H9 (cell line): ENCODE measurements at regions not wholly inside any gene's neighbourhood (a gene's known extent, or its start where the extent isn't known, plus 50 kb on each side); places are given as distances from the start of the nearest gene placed in this dataset.

ENCODE experiments used
- DNase-seq: peaks from one replicate; pipeline ENCODE4 v3.0.0-alpha.2; 2017
- H2AFZ ChIP-seq: one replicate; pipeline ENCODE4 v1.6.1; 2013; ENCODE audit warnings: mild to moderate bottlenecking, low read length, control low read depth, moderate library complexity
- H2AK5ac ChIP-seq: 2 replicates; pipeline ENCODE4 v1.6.1; 2013; ENCODE audit warnings: low read length, control low read depth, mixed read lengths; ENCODE audit not compliant: insufficient read length
- H2BK120ac ChIP-seq: one replicate; pipeline ENCODE4 v1.6.1; 2013; ENCODE audit warnings: low read depth, mild to moderate bottlenecking, low read length, control low read depth, inconsistent platforms; ENCODE audit not compliant: poor library complexity, severe bottlenecking
- H2BK12ac ChIP-seq: 2 replicates; pipeline ENCODE4 v1.6.1; 2013; ENCODE audit warnings: low read length, control low read depth, mixed read lengths, low read depth; ENCODE audit not compliant: insufficient read length
- H2BK15ac ChIP-seq: 2 replicates; pipeline ENCODE4 v1.6.1; 2013; ENCODE audit warnings: low read depth, low read length, control low read depth
- H2BK20ac ChIP-seq: one replicate; pipeline ENCODE4 v1.6.1; 2013; ENCODE audit warnings: low read depth, mild to moderate bottlenecking, low read length, control low read depth, inconsistent platforms; ENCODE audit not compliant: poor library complexity, severe bottlenecking
- H2BK5ac ChIP-seq: 2 replicates; pipeline ENCODE4 v1.6.1; 2013; ENCODE audit warnings: low read length, control low read depth, mixed read lengths; ENCODE audit not compliant: insufficient read length
- H3K14ac ChIP-seq: 2 replicates; pipeline ENCODE4 v1.6.1; 2013; ENCODE audit warnings: low read length, control low read depth; ENCODE audit not compliant: insufficient read depth
- H3K18ac ChIP-seq: 2 replicates; pipeline ENCODE4 v1.6.1; 2013; ENCODE audit warnings: low read depth, mild to moderate bottlenecking, mixed read lengths, low read length, control low read depth; ENCODE audit not compliant: insufficient read length
- H3K23ac ChIP-seq: 2 replicates; pipeline ENCODE4 v1.6.1; 2013; ENCODE audit warnings: low read length, control low read depth, mixed read lengths, low read depth; ENCODE audit not compliant: insufficient read length
- H3K23me2 ChIP-seq: 2 replicates; pipeline ENCODE4 v1.6.1; 2013; ENCODE audit warnings: low read depth, mild to moderate bottlenecking, mixed read lengths, low read length, control low read depth; ENCODE audit not compliant: insufficient read length, poor library complexity, severe bottlenecking
- H3K27ac ChIP-seq: 2 replicates; pipeline ENCODE4 v1.5.1; 2013; ENCODE audit warnings: low read length, control low read depth, mixed read lengths, low read depth; ENCODE audit not compliant: insufficient read length
- H3K27me3 ChIP-seq: 2 replicates; pipeline ENCODE4 v1.6.1; 2013; ENCODE audit warnings: low read length, control low read depth, inconsistent platforms; ENCODE audit not compliant: insufficient read depth
- H3K4ac ChIP-seq: 2 replicates; pipeline ENCODE4 v1.6.1; 2013; ENCODE audit warnings: low read depth, mild to moderate bottlenecking, control low read depth, inconsistent platforms, low read length, moderate library complexity
- H3K4me1 ChIP-seq: 2 replicates; pipeline ENCODE4 v1.6.1; 2013; ENCODE audit warnings: low read length, control low read depth, inconsistent platforms; ENCODE audit not compliant: insufficient read depth
- H3K4me2 ChIP-seq: 2 replicates; pipeline ENCODE4 v1.6.1; 2013; ENCODE audit warnings: low read length, control low read depth, mixed read lengths; ENCODE audit not compliant: insufficient read length, insufficient read depth
- H3K56ac ChIP-seq: 2 replicates; pipeline ENCODE4 v1.6.1; 2013; ENCODE audit warnings: low read depth, mild to moderate bottlenecking, mixed read lengths, low read length, control low read depth; ENCODE audit not compliant: insufficient read length
- H3K79me1 ChIP-seq: 2 replicates; pipeline ENCODE4 v1.6.1; 2013; ENCODE audit warnings: low read depth, mild to moderate bottlenecking, moderate library complexity, low read length, control low read depth, inconsistent platforms; ENCODE audit not compliant: insufficient read depth, poor library complexity, severe bottlenecking
- H3K79me2 ChIP-seq: 2 replicates; pipeline ENCODE4 v1.6.1; 2013; ENCODE audit warnings: low read length, control low read depth, inconsistent platforms; ENCODE audit not compliant: insufficient read depth
- H3K9ac ChIP-seq: 2 replicates; pipeline ENCODE4 v1.6.1; 2013; ENCODE audit warnings: low read length, control low read depth, mixed read lengths; ENCODE audit not compliant: insufficient read length; ENCODE audit errors: extremely low read depth
- H3K9me3 ChIP-seq: one replicate; pipeline ENCODE4 v1.6.1; 2013; ENCODE audit warnings: low read depth, low read length, inconsistent platforms; ENCODE audit not compliant: control insufficient read depth
- H3T11ph ChIP-seq: one replicate; pipeline ENCODE4 v1.6.1; 2013; ENCODE audit warnings: mild to moderate bottlenecking, low read length, control low read depth, inconsistent platforms
- H4K20me1 ChIP-seq: one replicate; pipeline ENCODE4 v1.6.1; 2013; ENCODE audit not compliant: control insufficient read depth, insufficient read length, insufficient read depth
- H4K5ac ChIP-seq: 2 replicates; pipeline ENCODE4 v1.6.1; 2013; ENCODE audit warnings: low read depth, mild to moderate bottlenecking, mixed read lengths, low read length, control low read depth; ENCODE audit not compliant: insufficient read length
- H4K8ac ChIP-seq: replicated peaks from 2 replicates; pipeline ENCODE4 v1.6.1; 2013; ENCODE audit warnings: low read length, control low read depth, mixed read lengths, low read depth; ENCODE audit not compliant: insufficient read length
- H4K91ac ChIP-seq: 2 replicates; pipeline ENCODE4 v1.6.1; 2013; ENCODE audit warnings: low read depth, mild to moderate bottlenecking, moderate library complexity, mixed read lengths, low read length, control low read depth; ENCODE audit not compliant: insufficient read length
- H3K27ac Mint-ChIP-seq, 3 experiments: 2 replicates in 2 of 3; 3 replicates in 1 of 3; pipeline ENCODE4 v1.8.0; 2020 to 2021; ENCODE audit warnings: mixed read lengths in 3 of 3, mild to moderate bottlenecking in 1 of 3, moderate library complexity in 1 of 3
- H3K27me3 Mint-ChIP-seq: 2 replicates; pipeline ENCODE4 v1.8.0; 2021; ENCODE audit warnings: low read depth, mild to moderate bottlenecking, moderate library complexity, mixed read lengths
- H3K36me3 Mint-ChIP-seq, 3 experiments: 2 replicates in 2 of 3; 3 replicates in 1 of 3; pipeline ENCODE4 v1.8.0; 2020 to 2021; ENCODE audit warnings: low read depth in 3 of 3, mixed read lengths in 3 of 3; ENCODE audit not compliant: insufficient read depth in 1 of 3
- H3K4me1 Mint-ChIP-seq, 2 experiments: 2 replicates each; pipeline ENCODE4 v1.8.0; 2020; ENCODE audit warnings: mixed read lengths in 2 of 2
- H3K4me3 Mint-ChIP-seq, 2 experiments: 2 replicates in 1 of 2; 3 replicates in 1 of 2; pipeline ENCODE4 v1.8.0; 2020 to 2021; ENCODE audit warnings: mild to moderate bottlenecking in 2 of 2, mixed read lengths in 2 of 2, moderate library complexity in 1 of 2
- H3K9me3 Mint-ChIP-seq, 2 experiments: 2 replicates in 1 of 2; 3 replicates in 1 of 2; pipeline ENCODE4 v1.8.0; 2020; ENCODE audit warnings: mild to moderate bottlenecking in 2 of 2, mixed read lengths in 2 of 2, moderate library complexity in 1 of 2
- WGBS: extraction: QIAGEN DNeasy Blood & Tissue Kit; methylation state at CpG from one replicate; pipeline ENCODE4 v1.1.7; 2013; ENCODE audit warnings: missing lambda C conversion rate, low lambda C conversion rate, mixed read lengths; ENCODE audit not compliant: insufficient read length; ENCODE audit errors: extremely low coverage; 5-methylcytosine and 5-hydroxymethylcytosine counted together
- TF ChIP-seq, protein P1 (sequence below): fragments of 200-600 bp; sonication (generic); conservative IDR thresholded peaks from 3 replicates; pipeline ENCODE4 v1.8.0; 2021; ENCODE audit warnings: antibody characterized with exemption, mild to moderate bottlenecking

DNA sequence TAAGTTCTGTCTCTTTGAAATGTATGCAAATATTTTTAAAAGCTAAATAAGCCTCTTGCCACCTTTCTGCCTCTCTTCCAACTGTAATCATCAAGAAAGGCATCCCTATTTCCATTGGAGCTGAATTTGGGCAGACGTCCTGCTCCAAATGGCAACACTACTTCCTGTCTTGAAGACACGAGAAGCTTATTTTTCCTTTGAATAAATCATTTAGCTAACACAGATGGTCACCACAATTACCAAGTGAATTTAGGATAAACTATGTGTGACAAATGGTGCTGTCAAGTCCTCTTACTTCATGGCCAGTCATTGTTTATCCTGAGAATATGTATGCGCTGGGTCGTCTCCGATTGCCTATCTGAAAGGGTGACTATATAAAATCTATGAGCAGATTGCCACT lies 268.0 kb downstream of the ANKRD7 start:
- Mint-ChIP-seq H3K27me3 (no peaks in the 10 kb centered on the region), H3K4me1 (no peaks in the 10 kb centered on the region), H3K36me3 (no peaks in the 10 kb centered on the region), H3K4me3 (no peak overlapping the region), H3K27ac (no peak overlapping the region), H3K9me3 (no peaks in the 10 kb centered on the region)
- Histone ChIP-seq H4K5ac (no peak overlapping the region), H4K91ac (no peak overlapping the region), H3K79me1 (no peaks in the 10 kb centered on the region), H3K9me3 (no peaks in the 10 kb centered on the region), H2BK12ac (no peak overlapping the region), H2BK15ac (no peak overlapping the region), H3K4me2 (no peak overlapping the region), H2AK5ac (no peak overlapping the region), H3K27ac (no peak overlapping the region), H3K4ac (no peak overlapping the region), H2BK20ac (no peak overlapping the region), H2AFZ (no peak overlapping the region), H3K27me3 (no peaks in the 10 kb centered on the region), H3K79me2 (no peaks in the 10 kb centered on the region), H4K20me1 (no peaks in the 10 kb centered on the region), H3K23ac (no peak overlapping the region), H4K8ac (no peak overlapping the region), H3T11ph (no peak overlapping the region), H3K4me1 (no peaks in the 10 kb centered on the region), H3K56ac (no peak overlapping the region), H2BK120ac (no peak overlapping the region), H3K9ac (no peak overlapping the region), H3K18ac (no peak overlapping the region), H2BK5ac (no peak overlapping the region), H3K14ac (no peak overlapping the region), H3K23me2 (no peaks in the 10 kb centered on the region)
- DNase-seq: no peak
- TF ChIP-seq, protein P1, sequence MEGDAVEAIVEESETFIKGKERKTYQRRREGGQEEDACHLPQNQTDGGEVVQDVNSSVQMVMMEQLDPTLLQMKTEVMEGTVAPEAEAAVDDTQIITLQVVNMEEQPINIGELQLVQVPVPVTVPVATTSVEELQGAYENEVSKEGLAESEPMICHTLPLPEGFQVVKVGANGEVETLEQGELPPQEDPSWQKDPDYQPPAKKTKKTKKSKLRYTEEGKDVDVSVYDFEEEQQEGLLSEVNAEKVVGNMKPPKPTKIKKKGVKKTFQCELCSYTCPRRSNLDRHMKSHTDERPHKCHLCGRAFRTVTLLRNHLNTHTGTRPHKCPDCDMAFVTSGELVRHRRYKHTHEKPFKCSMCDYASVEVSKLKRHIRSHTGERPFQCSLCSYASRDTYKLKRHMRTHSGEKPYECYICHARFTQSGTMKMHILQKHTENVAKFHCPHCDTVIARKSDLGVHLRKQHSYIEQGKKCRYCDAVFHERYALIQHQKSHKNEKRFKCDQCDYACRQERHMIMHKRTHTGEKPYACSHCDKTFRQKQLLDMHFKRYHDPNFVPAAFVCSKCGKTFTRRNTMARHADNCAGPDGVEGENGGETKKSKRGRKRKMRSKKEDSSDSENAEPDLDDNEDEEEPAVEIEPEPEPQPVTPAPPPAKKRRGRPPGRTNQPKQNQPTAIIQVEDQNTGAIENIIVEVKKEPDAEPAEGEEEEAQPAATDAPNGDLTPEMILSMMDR: no peak
- WGBS: no CpG with 5 or more reads among the region's 5 CpGs
